ENCODE measurements at regions not wholly inside any gene's neighbourhood (a gene's known extent, or its start where the extent isn't known, plus 50 kb on each side); places are given as distances from the start of the nearest gene placed in this dataset.

DNA sequence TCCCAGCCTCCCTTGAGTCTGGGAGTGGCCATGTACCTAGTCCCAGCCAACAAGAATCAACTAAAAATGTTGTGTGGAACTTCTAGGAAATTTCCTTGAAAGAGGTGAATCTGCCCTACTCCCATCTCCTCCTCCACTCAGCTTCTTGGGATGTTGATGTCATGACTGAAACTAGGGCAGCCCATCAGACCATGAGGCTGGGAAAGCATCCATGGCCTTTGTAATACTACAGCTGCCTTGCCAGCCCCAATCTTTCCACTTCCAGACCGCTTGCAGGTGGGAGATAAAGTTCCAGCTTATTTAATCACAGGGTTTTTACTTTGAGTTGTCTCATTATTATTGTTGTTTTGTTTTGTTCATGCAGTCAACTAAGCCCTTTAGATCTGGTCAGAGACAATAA is 170.3 kb upstream of the LMNTD1 start:
- ATAC-seq (ENCODE audit: low FRiP score) = peak; percentile 60
- no peak for TF ChIP-seq CTCF (IDR thresholded peaks at IDR 0.05)
- no peak for DNase-seq (ENCODE audit: low spot score)

- TF ChIP-seq CTCF (IDR thresholded peaks at IDR 0.05) = no peak
- DNase-seq (ENCODE audit: low spot score) = no peak
- ATAC-seq (ENCODE audit: low FRiP score) = peak; percentile 86
These were observed 170.9 kb upstream of the LMNTD1 start for GRCh38 chr12:25723921-25724491.

GRCh38 chr12:25725470-25725869 is 172.4 kb upstream of the LMNTD1 start:
- TF ChIP-seq CTCF (IDR thresholded peaks at IDR 0.05) = no peak
- DNase-seq (ENCODE audit: low spot score) (no peak), ATAC-seq (ENCODE audit: low FRiP score) (no peak)

GRCh38 chr12:25725931-25726330 is 172.8 kb upstream of the LMNTD1 start:
- ATAC-seq (ENCODE audit: low FRiP score) (no peak), DNase-seq (ENCODE audit: low spot score) (no peak)
- no peak for TF ChIP-seq CTCF (IDR thresholded peaks at IDR 0.05)

DNA sequence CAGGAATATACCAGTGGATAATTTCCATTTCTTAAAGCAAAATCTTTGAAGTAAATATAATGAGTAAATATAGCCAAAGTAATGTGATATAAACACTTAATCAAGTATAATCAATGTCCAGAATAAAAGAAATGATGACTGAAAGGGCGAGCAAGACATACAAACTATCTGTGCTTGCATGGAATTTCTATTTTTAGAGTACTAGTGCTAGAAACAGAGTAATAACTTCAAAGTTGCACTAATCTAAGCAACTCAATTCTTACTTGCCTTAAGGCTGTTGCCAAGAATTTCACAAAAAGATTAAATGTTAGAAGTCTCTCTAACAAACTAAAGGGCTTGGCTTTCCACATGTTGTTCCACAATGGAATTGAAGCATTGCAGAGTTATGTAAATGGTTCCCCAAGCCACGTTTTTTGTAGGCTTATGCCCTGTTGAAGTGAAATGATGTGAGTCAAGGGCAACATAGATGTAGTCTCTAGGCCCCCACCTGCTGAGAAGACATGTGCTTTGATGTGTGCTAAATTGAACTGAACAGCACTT is 175.0 kb upstream of the LMNTD1 start:
- no peak for TF ChIP-seq CTCF (IDR thresholded peaks at IDR 0.05)
- DNase-seq (ENCODE audit: low spot score) = no peak
- ATAC-seq (ENCODE audit: low FRiP score) = no peak

DNA sequence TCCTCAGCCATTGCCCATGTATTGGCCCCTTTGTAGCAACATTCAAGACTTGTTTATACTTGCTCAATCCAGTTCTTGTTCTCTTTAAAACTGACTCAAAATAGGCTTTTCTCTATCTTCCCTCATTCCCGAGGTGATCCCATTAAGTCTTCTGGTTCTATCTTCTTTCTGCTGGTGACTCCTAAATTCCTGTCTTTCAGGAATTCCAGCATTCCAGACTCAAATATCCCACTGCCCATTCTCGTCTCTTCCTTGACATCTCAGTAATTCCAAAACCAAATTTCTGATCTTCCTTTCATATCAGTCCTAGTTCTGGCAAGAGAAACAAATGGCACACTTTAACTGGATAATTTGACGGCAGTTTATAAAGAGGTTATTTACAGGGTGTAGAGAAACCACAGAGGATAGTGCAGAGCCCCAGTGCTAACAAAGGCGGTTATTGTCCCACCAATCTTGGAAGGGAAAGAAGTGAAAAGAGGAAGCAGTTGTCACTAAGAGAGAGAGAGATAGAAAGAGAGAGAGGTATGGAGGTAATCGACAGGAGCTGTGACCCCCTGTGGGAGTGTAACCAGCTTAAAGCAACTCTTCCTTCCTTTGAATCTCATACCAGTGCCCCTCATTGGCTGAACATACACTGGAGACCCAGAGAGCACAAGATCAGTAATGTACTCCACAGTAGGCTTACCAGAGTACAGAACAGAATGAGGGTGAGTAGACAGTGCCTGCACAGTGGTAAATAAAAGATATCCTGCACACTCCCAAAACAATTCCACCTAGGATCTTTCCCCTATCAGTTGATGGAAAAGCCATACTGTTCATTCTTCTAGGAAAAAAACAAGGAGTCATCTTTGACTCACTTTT is 177.6 kb upstream of the LMNTD1 start:
- TF ChIP-seq CTCF (IDR thresholded peaks at IDR 0.05) = no peak
- DNase-seq (ENCODE audit: low spot score) (no peak), ATAC-seq (ENCODE audit: low FRiP score) (no peak)

Data from omental fat pad (tissue), 3 donors.